ENCODE measurements at regions not wholly inside any gene's neighbourhood (a gene's known extent, or its start where the extent isn't known, plus 50 kb on each side); places are given as distances from the start of the nearest gene placed in this dataset.
"Not testable (repeated sequence)": the region's sequence is repeated elsewhere in the genome, so short reads cannot be mapped to it uniquely, and the experiment has no call there.

DNA sequence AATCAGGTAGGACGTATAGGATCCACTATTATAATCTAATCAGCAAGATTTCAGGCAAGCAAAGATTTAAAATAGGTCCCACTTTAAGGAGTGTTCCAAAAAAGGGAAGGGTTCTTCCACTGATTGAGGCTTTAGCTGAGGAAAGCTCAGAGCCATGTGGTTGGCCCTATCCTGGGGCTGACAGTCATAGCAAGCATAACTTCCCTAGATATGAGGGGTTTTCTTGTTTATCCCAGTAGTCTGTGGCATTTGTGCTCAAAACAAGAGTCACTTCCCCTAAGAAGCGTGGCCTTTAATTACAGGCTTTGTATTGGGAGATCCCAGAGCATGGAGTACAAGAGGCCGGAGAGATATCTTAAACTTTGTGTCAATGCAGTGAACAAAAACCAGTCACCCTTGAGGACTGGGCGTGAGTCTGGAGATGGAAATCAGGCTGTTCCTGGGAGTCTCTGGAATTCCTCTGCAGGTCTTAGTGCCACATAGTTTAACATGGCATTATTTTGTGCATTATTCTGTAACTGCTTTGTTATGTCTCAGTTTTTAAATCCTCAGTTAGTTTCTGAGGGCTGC is 136.9 kb upstream of the FBXO11 start:
- no peaks in the 10 kb centered on the region for H3K79me2 ChIP-seq (ENCODE audit: control insufficient read depth, insufficient read depth, low read length, unreplicated experiment)
- no peaks in the 10 kb centered on the region for H3K4me1 ChIP-seq (ENCODE audit: control insufficient read depth, insufficient read depth, low read length, unreplicated experiment)
- H3K27me3 ChIP-seq (ENCODE audit: insufficient read depth, low read length): peaks cover 22% of the 10 kb centered on the region; the same call in 1 of the 2 replicates
- H3K27ac ChIP-seq (ENCODE audit: low read depth, low read length): no peak overlapping the region
- H3K4me3 ChIP-seq (ENCODE audit: low read depth, low read length): no peak overlapping the region
- no peak overlapping the region for H2AFZ ChIP-seq (ENCODE audit: low read length, unreplicated experiment)
- H3K36me3 ChIP-seq (ENCODE audit: insufficient read depth, low read length): no peaks in the 10 kb centered on the region

DNA sequence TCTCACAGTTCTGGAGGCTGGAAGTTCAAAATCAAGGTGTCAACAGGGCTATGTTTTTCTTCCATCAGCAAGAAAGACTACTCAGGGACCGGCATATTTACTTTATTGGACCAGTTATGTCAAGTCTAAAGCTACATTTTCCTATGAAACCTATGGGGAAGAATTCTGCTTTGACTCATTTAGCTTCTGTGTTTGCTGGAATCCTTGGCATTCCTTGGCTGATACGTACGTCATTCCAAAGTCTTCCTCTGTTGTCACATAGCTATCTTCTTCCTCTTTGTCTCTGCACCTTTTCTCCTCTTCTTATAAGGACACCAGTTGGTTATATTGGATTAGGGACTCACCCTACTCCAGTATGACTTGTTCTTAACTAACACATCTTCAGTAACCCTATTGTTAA is 137.4 kb upstream of the FBXO11 start:
- Histone ChIP-seq H3K27me3 (ENCODE audit: insufficient read depth, low read length) (peaks cover 22% of the 10 kb centered on the region; the same call in 1 of the 2 replicates), H3K79me2 (ENCODE audit: control insufficient read depth, insufficient read depth, low read length, unreplicated experiment) (no peaks in the 10 kb centered on the region), H3K4me1 (ENCODE audit: control insufficient read depth, insufficient read depth, low read length, unreplicated experiment) (no peaks in the 10 kb centered on the region), H3K27ac (ENCODE audit: low read depth, low read length) (no peak overlapping the region), H3K4me3 (ENCODE audit: low read depth, low read length) (no peak overlapping the region), H2AFZ (ENCODE audit: low read length, unreplicated experiment) (no peak overlapping the region), H3K36me3 (ENCODE audit: insufficient read depth, low read length) (no peaks in the 10 kb centered on the region)

DNA sequence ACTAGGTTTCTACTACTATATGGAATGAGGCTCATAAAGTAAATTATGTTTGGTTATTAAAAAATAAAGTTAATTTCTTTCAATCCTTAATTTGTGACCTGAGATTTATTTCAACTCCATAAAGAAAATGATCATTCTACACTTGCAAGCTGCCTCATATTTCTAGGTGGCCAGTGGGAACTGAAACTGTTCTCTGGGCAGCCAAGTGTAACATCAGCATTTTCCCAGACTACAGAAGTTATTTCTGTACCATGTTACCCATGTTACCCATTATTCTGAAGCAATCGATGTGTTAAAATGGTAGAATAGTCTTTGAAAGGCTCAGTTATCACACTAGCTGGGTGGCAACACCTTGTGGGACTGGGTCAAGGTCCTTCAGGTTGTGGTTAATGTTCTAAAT is 139.3 kb upstream of the FBXO11 start:
- H3K4me3 ChIP-seq (ENCODE audit: low read depth, low read length): no peak overlapping the region
- H2AFZ ChIP-seq (ENCODE audit: low read length, unreplicated experiment): no peak overlapping the region
- no peaks in the 10 kb centered on the region for H3K4me1 ChIP-seq (ENCODE audit: control insufficient read depth, insufficient read depth, low read length, unreplicated experiment)
- H3K79me2 ChIP-seq (ENCODE audit: control insufficient read depth, insufficient read depth, low read length, unreplicated experiment): no peaks in the 10 kb centered on the region
- H3K36me3 ChIP-seq (ENCODE audit: insufficient read depth, low read length): no peaks in the 10 kb centered on the region
- H3K27me3 ChIP-seq (ENCODE audit: insufficient read depth, low read length): peaks cover 22% of the 10 kb centered on the region; the same call in 1 of the 2 replicates
- H3K27ac ChIP-seq (ENCODE audit: low read depth, low read length): no peak overlapping the region

DNA sequence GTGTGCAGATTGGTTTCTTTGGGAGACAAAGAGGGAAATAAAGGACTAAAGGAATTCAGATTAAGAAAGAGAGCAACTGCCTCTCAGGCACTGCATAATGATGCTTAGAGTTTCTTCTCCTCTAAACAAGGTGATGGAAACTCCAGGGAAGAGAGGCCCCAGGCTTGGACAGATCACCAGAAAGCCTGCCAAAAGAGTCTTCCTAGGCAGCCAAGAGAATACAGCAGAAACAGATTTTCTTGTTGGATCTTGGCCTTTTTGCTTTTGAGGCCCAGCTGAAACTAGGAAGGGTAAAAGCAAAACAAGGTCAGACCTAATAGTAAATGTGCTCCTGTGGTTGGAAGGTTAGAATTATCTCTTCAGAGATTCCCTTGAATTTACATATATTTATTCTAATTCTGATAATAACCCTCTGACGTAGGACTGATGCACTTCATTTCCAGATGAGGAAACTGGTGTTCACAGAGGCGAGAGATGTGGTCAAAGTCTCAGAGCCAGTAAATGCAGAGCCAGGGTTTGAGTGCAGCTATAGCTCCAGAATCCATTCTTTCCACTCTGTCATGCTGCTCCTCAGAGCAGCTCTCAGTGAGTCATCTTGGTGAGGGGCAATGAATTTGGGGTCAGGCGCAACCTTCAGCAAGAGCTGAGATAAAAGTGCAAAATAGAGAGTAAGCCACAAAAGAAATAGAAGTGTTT is 142.3 kb upstream of the FBXO11 start:
- H3K79me2 ChIP-seq (ENCODE audit: control insufficient read depth, insufficient read depth, low read length, unreplicated experiment): no peaks in the 10 kb centered on the region
- no peaks in the 10 kb centered on the region for H3K36me3 ChIP-seq (ENCODE audit: insufficient read depth, low read length)
- H3K27ac ChIP-seq (ENCODE audit: low read depth, low read length): no peak overlapping the region
- H2AFZ ChIP-seq (ENCODE audit: low read length, unreplicated experiment): no peak overlapping the region
- H3K4me3 ChIP-seq (ENCODE audit: low read depth, low read length): no peak overlapping the region
- H3K4me1 ChIP-seq (ENCODE audit: control insufficient read depth, insufficient read depth, low read length, unreplicated experiment): no peaks in the 10 kb centered on the region
- H3K27me3 ChIP-seq (ENCODE audit: insufficient read depth, low read length): peaks cover 11% of the 10 kb centered on the region; the same call in 1 of the 2 replicates

DNA sequence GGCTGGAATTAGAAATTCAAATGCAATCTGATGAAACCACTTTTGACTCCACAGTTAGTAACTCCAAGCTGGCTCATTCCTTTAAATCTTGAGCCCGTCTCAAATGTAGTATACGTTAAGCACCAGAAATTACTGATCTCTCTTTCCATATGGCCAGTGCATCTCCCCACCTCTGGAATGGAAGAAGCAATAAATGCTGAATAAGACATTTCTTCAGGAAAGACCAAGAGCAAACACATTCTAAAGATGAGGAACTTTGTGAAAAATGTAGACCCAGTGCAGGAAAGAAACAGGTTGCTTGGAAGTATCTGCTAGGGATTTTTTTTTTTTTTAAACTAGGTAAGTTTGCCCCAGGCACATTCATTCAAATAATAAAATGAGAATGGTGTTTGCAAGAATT is 143.1 kb upstream of the FBXO11 start:
- Histone ChIP-seq H3K4me3 (ENCODE audit: low read depth, low read length) (no peak overlapping the region), H3K27ac (ENCODE audit: low read depth, low read length) (no peak overlapping the region), H3K36me3 (ENCODE audit: insufficient read depth, low read length) (no peaks in the 10 kb centered on the region), H3K79me2 (ENCODE audit: control insufficient read depth, insufficient read depth, low read length, unreplicated experiment) (no peaks in the 10 kb centered on the region), H3K27me3 (ENCODE audit: insufficient read depth, low read length) (peaks cover 11% of the 10 kb centered on the region; the same call in 1 of the 2 replicates), H3K4me1 (ENCODE audit: control insufficient read depth, insufficient read depth, low read length, unreplicated experiment) (no peaks in the 10 kb centered on the region), H2AFZ (ENCODE audit: low read length, unreplicated experiment) (no peak overlapping the region)

DNA sequence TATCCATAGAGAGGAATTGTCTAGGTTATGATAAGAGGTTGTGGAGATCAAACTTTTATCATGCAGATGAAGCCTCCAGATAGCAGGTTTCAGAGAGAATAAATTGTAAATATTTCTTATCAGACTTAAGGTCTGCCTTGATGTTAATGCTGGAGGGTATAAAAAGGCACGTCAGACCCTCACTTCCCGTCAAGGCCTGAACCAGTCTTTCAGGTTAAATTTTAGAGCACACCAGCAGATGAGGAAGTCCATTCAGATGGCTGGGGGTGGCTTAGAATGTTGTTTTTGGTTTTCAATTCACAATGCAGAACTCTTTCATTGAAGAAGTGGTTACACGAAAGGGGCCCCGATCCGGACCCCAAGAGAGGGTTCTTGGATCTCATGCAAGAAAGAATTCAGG is 144.4 kb upstream of the FBXO11 start:
- no peak overlapping the region for H3K4me3 ChIP-seq (ENCODE audit: low read depth, low read length)
- H3K27ac ChIP-seq (ENCODE audit: low read depth, low read length): no peak overlapping the region
- H2AFZ ChIP-seq (ENCODE audit: low read length, unreplicated experiment): no peak overlapping the region
- no peaks in the 10 kb centered on the region for H3K79me2 ChIP-seq (ENCODE audit: control insufficient read depth, insufficient read depth, low read length, unreplicated experiment)
- peaks cover 9% of the 10 kb centered on the region; the same call in 1 of the 2 replicates for H3K27me3 ChIP-seq (ENCODE audit: insufficient read depth, low read length)
- no peaks in the 10 kb centered on the region for H3K4me1 ChIP-seq (ENCODE audit: control insufficient read depth, insufficient read depth, low read length, unreplicated experiment)
- H3K36me3 ChIP-seq (ENCODE audit: insufficient read depth, low read length): no peaks in the 10 kb centered on the region

DNA sequence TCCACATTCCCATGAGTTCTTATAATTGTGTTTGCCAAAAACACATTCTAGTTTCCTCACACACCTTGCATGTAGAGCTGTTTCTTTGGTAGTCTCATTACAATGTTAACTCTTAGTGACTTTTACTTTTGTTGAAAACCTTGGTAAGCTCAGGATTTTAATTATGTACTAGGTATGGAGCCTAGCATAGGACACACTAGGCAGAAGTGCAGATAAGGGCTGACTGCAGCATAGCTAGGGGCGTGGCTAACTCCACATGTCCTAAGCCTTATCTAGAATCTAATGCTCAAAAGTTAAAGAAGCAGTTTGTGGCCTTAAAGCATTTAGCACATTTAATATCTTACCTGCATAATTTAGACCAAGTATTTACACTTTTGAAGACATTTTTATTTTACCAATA is 153.7 kb upstream of the FBXO11 start:
- H3K27ac ChIP-seq (ENCODE audit: low read depth, low read length): no peak overlapping the region

DNA sequence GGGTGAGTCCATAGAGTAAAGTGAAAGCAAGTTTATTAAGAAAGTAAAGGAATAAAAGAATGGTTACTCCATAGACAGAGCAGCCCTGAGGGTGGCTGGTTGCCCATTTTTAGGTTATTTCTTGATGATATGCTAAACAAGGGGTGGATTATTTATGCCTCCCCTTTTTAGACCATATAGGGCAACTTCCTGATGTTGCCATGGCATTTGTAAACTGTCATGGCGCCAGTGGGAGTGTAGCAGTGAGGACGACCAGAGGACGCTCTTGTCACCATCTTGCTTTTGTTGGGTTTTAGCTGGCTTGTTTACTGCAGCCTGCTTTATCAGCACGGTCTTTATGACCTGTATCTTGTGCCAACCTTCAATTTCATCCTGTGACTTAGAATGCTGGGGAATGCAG is 155.4 kb upstream of the FBXO11 start:
- H3K4me3 ChIP-seq (ENCODE audit: low read depth, low read length); H3K27ac ChIP-seq (ENCODE audit: low read depth, low read length); H2AFZ ChIP-seq (ENCODE audit: low read length, unreplicated experiment); H3K36me3 ChIP-seq (ENCODE audit: insufficient read depth, low read length); H3K79me2 ChIP-seq (ENCODE audit: control insufficient read depth, insufficient read depth, low read length, unreplicated experiment); H3K4me1 ChIP-seq (ENCODE audit: control insufficient read depth, insufficient read depth, low read length, unreplicated experiment): not testable (repeated sequence)
- H3K27me3 ChIP-seq (ENCODE audit: insufficient read depth, low read length): peaks cover 52% of the 10 kb centered on the region

More for the DNA sequence above, 153.7 kb upstream of the FBXO11 start:
- Histone ChIP-seq H3K4me1 (ENCODE audit: control insufficient read depth, insufficient read depth, low read length, unreplicated experiment) (no peaks in the 10 kb centered on the region), H2AFZ (ENCODE audit: low read length, unreplicated experiment) (no peak overlapping the region), H3K36me3 (ENCODE audit: insufficient read depth, low read length) (no peaks in the 10 kb centered on the region), H3K27me3 (ENCODE audit: insufficient read depth, low read length) (peaks cover 43% of the 10 kb centered on the region), H3K79me2 (ENCODE audit: control insufficient read depth, insufficient read depth, low read length, unreplicated experiment) (no peaks in the 10 kb centered on the region), H3K4me3 (ENCODE audit: low read depth, low read length) (no peak overlapping the region)

DNA sequence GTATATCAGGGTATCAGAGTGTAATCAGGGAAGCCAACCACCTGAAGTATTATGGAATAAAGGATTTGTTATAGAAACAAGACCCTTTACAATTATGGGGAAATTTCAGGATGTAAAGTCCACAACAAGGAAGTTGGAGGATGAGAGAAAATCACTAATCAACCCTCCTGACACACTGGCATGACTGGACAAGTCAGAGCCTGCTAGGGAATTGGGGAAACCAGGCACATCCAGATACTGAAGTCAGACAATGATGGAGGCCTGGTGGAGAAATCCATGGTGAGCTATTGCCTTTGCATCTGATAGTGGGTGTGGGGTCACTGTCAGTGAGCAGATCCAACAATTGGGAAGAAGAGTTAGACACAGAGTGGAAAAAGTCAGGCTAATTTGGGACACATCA is 158.8 kb upstream of the FBXO11 start:
- H3K27ac ChIP-seq (ENCODE audit: low read depth, low read length): no peak overlapping the region
- H3K36me3 ChIP-seq (ENCODE audit: insufficient read depth, low read length): no peaks in the 10 kb centered on the region
- no peak overlapping the region for H3K4me3 ChIP-seq (ENCODE audit: low read depth, low read length)
- H3K27me3 ChIP-seq (ENCODE audit: insufficient read depth, low read length): peaks cover 64% of the 10 kb centered on the region
- H3K4me1 ChIP-seq (ENCODE audit: control insufficient read depth, insufficient read depth, low read length, unreplicated experiment): no peaks in the 10 kb centered on the region
- no peaks in the 10 kb centered on the region for H3K79me2 ChIP-seq (ENCODE audit: control insufficient read depth, insufficient read depth, low read length, unreplicated experiment)
- H2AFZ ChIP-seq (ENCODE audit: low read length, unreplicated experiment): no peak overlapping the region

DNA sequence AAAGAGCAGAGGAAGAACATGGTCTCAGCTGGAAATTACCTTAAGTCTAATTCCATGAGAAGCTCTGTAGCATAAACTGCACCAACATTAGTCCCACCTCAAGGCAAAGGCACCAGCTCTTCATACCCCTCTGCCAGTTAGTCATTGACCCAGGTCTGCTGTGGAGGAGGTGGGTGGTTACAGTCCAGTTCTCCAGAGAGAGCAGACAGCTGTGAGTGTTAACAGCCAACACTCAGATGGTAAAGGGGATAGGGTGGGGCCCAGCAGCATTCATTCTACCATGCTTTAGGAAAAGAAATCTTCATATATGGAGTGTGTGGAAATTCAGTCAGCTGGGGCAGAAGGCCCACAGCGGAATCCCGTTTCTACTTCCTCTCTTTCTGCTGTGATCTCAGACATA is 159.7 kb upstream of the FBXO11 start:
- no peak overlapping the region for H2AFZ ChIP-seq (ENCODE audit: low read length, unreplicated experiment)
- H3K79me2 ChIP-seq (ENCODE audit: control insufficient read depth, insufficient read depth, low read length, unreplicated experiment): no peaks in the 10 kb centered on the region
- no peak overlapping the region for H3K4me3 ChIP-seq (ENCODE audit: low read depth, low read length)
- H3K36me3 ChIP-seq (ENCODE audit: insufficient read depth, low read length): no peaks in the 10 kb centered on the region
- H3K27me3 ChIP-seq (ENCODE audit: insufficient read depth, low read length): peaks cover 67% of the 10 kb centered on the region
- H3K4me1 ChIP-seq (ENCODE audit: control insufficient read depth, insufficient read depth, low read length, unreplicated experiment): no peaks in the 10 kb centered on the region
- no peak overlapping the region for H3K27ac ChIP-seq (ENCODE audit: low read depth, low read length)

DNA sequence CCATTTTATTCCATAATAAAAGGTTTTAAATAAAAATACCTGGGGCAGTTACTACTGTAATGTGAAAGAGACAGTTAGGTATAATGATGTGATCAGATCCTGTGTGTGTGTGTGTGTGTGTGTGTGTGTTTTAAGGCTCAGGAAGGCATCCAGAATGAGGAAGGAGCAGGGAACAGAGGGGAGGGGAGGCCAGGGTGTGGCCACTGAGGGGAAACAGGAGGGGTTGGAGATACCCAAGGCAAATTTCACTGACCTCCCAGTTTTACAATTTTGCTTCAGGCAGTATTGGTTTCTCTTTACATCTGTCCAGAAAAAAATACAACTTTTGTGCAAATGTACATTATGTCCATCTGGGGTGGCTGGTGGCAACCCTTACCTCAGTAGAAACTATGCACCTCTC is 163.5 kb upstream of the FBXO11 start:
- Histone ChIP-seq H3K36me3 (ENCODE audit: insufficient read depth, low read length) (no peaks in the 10 kb centered on the region), H3K27ac (ENCODE audit: low read depth, low read length) (no peak overlapping the region), H3K4me1 (ENCODE audit: control insufficient read depth, insufficient read depth, low read length, unreplicated experiment) (no peaks in the 10 kb centered on the region), H2AFZ (ENCODE audit: low read length, unreplicated experiment) (no peak overlapping the region), H3K27me3 (ENCODE audit: insufficient read depth, low read length) (peaks cover 72% of the 10 kb centered on the region), H3K4me3 (ENCODE audit: low read depth, low read length) (no peak overlapping the region), H3K79me2 (ENCODE audit: control insufficient read depth, insufficient read depth, low read length, unreplicated experiment) (no peaks in the 10 kb centered on the region)

Data from ACC112 (cell line).